GM13976 (cell line): ENCODE measurements at regions not wholly inside any gene's neighbourhood (a gene's known extent, or its start where the extent isn't known, plus 50 kb on each side); places are given as distances from the start of the nearest gene placed in this dataset.

Experiments used
- DNase-seq: peaks from one replicate; pipeline ENCODE4 v3.0.0; 2012; ENCODE audit warnings: low spot score
- CTCF ChIP-seq: IDR thresholded peaks from 2 replicates; pipeline ENCODE4 v1.5.1; 2012; ENCODE audit warnings: borderline replicate concordance, mild to moderate bottlenecking; ENCODE audit not compliant: insufficient read depth; ENCODE audit errors: extremely low read depth, missing control alignments, control extremely low read depth
- in situ Hi-C: fragments of 300-500 bp; cut with MboI; formaldehyde crosslinking; loops from one replicate; pipeline ENCODE4 v1.12.0; 2022; ENCODE audit warnings: low sequenced_read_pairs, mixed read lengths, inconsistent platforms; ENCODE audit not compliant: unreplicated experiment

GRCh38 chr22:48576333-48577013 is 1251.2 kb downstream of the BRD1 start:
- no peak for DNase-seq

GRCh38 chr22:48575618-48576332 is 1251.9 kb downstream of the BRD1 start:
- no peak for DNase-seq
- in situ Hi-C loops = no loop called here

More at GRCh38 chr22:48576333-48577013, 1251.2 kb downstream of the BRD1 start:
- in situ Hi-C loops = no loop called here
- no peak for TF ChIP-seq CTCF

GRCh38 chr22:48574776-48575617 is 1252.7 kb downstream of the BRD1 start:
- DNase-seq = no peak
- TF ChIP-seq CTCF = no peak
- in situ Hi-C loops = no loop called here

More at GRCh38 chr22:48575618-48576332, 1251.9 kb downstream of the BRD1 start:
- no peak for TF ChIP-seq CTCF

GRCh38 chr22:48573766-48574165 is 1253.9 kb downstream of the BRD1 start:
- in situ Hi-C loops = no loop called here
- TF ChIP-seq CTCF = no peak
- no peak for DNase-seq

GRCh38 chr22:48572951-48573350 is 1254.7 kb downstream of the BRD1 start:
- no peak for DNase-seq
- no peak for TF ChIP-seq CTCF
- in situ Hi-C loops = no loop called here

GRCh38 chr22:48570912-48571311 is 1256.8 kb downstream of the BRD1 start:
- in situ Hi-C loops = no loop called here

More at GRCh38 chr22:48570912-48571311, 1256.8 kb downstream of the BRD1 start:
- no peak for DNase-seq
- no peak for TF ChIP-seq CTCF
